HL-60/S4 treated with retinoic acid at 250 ng/mL for 4 days and 3 days (cell line): ENCODE measurements at regions not wholly inside any gene's neighbourhood (a gene's known extent, or its start where the extent isn't known, plus 50 kb on each side); places are given as distances from the start of the nearest gene placed in this dataset.
"Not testable (repeated sequence)": the region's sequence is repeated elsewhere in the genome, so short reads cannot be mapped to it uniquely, and the experiment has no call there.

Experiments used
- in situ Hi-C: fragments of 300-500 bp; cut with MboI; formaldehyde crosslinking; loops from 2 replicates; pipeline ENCODE4 v1.7.0; 2022; ENCODE audit warnings: low sequenced_read_pairs

DNA sequence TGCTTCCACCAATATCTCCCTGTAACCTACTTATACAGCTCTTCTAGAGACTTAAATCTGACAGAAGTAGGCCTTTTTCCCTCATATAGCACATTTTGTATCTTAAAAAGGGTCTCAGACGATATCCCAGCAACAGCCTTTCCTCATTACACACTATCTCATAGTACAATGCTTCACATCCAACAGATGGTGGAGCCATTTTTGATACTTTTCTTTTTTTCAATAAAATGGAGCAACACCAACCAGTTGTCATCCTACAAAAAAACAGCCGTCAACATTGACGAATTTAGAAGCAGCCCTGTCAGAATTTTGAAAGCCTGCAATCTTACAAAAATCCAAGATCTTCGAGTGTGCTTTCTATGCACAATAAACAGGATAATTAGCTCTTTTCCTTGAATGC lies 145.9 kb upstream of the NEBL start:
- in situ Hi-C loops: no loop called here

DNA sequence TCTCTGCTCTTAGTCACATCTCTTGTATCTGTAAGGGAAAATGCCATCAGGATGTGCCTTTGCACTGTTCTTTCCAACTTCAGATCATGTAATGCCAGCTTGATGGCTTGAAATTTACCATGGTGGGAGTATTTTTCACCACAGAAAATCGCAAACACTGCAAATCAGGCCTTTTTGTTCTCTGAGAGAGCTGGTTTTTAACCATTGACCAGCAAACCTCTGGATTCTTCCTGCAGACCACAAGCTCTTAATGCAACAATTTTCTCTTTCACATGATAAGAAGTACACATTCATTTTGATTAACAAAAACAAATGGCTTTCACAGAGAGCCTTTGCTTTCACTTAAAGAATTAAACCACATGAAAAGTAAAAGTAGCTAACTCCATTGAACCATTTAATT lies 145.4 kb upstream of the NEBL start:
- in situ Hi-C loops: no loop called here

DNA sequence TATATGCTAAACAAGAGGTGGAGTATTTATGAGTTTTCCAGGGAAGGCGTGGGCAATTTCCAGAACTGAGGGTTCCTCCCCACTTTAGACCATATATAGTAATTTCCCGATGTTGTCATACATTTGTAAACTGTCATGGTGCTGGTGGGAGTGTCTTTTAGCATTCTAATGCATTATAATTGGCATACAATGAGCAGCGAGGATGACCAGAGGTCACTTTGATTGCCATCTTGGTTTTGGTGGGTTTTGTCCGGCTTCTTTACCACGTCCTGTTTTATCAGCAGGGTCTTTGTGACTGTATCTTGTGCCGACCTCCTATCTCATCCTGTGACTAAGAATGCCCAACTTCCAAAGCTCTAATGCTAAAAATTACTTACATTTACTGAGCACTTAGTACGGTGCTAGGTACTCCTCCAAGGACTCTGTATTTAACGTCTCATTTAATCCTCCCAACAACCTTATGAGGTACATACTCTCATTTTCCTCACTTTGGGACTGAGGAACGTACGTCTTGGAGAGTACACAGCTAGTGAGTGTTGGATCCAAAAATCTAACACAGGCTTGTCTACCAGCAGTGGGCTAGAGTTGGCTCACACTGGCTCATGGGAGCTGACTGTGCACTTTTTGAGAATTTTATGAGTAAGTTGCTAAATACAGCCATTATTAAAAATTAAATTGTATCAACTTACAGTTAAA lies 144.8 kb upstream of the NEBL start:
- in situ Hi-C loops: no loop called here

DNA sequence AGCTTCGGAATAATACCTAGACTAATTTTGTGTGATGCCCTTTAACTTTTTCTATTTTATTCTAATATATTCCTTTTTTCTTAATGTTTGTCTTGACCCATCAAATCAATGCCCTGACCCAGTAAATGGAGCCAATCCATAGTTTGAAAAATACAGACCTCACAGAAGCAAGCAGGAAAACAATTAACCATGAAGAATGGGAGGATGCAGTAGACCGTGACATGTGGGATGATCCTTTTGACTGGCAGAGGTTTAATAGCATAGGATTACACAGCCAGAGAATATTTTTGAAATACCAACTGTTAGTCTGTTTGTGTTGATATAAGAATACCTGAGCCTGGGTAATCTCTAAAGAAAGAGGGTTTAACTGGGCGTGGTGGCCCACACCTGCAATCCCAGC lies 142.6 kb upstream of the NEBL start:
- in situ Hi-C loops: no loop called here

DNA sequence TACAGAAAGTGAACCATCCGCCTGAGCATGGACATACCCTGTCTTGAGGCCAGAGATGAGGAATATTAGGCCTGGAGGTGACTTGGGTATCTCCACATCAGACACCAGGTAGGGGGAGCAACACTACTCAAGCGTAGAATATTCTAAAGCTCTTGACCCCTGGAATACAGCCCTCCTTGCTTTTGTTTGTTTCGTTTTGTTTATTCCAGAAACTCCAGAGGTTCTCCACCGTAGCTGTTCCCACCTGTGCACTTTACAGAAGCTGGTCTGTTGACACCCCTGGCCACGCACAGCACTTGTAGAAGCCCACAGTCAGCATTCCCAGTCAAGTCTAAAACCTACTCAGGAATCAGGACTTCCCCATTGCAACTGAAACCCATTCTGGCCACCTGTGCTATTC lies 139.6 kb upstream of the NEBL start:
- in situ Hi-C loops: no loop called here

DNA sequence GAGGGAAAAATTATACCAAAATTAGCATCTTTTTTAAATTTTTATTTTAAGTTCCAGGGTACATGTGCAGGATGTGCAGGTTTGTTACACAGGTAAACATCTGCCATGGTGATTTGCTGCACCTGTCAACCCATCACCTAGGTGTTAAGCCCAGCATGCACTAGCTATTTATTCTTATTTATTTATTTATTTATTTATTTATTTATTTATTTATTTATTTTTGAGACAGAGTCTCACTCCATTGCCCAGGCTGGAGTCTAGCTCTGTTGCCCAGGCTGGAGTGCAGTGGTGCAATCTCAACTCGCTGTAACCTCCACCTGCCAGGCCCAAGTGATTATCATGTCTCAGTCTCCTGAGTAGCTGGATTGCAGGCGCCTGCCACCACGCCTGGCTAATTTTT lies 137.7 kb upstream of the NEBL start:
- in situ Hi-C loops: not testable (repeated sequence)

DNA sequence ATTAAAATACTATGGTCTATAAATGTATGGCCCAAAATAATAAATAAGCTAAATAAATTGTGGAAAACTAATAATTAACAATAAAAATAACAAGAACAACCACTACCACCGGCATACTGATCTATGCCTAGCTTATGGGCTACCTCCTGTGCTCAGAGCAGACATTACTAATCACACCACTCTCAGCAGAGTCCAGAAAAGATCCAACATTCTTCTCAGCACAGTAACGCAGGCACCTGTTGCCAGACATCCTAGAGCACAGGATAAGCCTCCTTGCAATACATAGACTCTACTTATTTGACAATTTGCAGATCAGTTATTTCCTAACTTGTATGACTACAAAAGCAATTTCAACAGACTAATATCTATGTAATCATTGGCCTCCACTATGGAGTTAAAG lies 137.1 kb upstream of the NEBL start:
- in situ Hi-C loops: no loop called here

DNA sequence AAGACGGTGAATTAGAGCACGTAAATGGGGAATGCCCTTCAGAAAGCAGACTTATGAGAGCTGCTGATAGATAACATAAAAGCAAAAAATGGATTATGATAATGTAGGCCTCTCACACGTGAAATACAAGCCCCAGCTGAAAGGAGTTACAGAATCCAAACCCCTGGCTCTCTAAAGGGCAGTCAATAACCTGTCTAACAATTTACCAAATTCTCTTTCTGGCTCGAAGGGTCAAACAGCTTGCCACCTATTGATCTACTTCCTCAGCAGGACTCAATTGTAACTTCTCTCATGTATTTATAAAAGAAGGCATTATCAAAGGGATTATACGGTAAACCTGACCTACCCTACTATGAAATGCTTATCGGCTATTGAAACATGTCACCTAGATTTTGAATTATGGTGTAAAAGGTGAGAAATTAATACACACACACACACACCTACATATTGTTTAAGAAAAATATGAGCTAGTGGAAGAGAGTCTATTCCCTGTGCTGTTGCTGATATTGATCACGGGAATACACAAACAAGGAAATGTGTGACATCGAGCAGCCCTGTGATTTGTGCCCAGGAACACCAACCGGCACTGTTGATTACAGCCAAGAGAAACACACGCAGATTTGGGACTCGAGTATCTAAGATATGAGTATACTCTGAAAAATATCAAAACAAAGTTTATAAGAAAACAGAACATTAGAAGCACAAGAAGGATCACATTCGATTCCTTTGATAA lies 135.6 kb upstream of the NEBL start:
- in situ Hi-C loops: no loop called here

DNA sequence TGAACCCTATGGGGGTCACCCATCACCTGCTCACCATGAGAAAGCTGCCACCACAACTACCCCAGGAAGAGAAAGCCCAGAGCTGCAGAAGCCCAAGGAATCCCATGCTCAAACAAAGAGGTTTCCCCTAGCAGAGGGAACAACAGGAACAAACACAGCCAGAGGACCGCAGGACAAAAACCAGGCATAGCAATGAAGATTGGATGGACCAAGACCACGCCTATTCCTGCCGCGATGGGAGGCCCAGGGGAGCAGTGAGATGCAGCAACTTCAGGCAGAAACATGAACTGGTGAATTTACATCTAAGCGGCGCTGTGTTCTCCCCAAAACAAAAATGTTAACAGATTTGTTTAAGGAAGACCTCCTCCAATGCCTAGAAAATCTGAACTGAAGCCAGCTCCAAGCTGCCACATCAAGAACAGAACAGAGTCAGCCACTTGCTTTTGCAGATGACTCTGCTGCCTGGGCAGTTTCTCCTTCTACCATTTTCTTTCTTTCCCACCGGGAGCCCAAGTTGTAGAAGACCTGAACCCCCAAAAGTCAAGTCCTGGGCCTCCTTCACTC lies 134.2 kb upstream of the NEBL start:
- in situ Hi-C loops: no loop called here

DNA sequence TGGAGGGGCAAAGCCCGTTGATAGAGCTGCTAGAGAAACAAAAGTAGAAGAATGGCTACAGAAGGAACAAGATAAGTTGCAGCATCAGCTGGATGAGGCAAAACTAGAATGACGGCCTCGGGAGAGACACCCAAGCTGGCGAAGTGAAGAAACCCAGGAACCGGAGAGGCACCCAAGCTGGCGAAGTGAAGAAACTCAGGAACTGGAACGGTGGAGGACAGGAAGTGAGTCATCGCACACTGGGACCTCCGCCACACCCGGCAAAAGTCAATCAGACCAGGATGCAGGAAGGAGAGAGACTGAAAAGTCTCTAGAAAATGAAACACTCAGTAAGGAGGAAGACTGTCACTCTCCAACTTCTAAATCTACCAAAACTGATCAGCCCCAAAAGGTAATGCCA lies 133.0 kb upstream of the NEBL start:
- in situ Hi-C loops: no loop called here

DNA sequence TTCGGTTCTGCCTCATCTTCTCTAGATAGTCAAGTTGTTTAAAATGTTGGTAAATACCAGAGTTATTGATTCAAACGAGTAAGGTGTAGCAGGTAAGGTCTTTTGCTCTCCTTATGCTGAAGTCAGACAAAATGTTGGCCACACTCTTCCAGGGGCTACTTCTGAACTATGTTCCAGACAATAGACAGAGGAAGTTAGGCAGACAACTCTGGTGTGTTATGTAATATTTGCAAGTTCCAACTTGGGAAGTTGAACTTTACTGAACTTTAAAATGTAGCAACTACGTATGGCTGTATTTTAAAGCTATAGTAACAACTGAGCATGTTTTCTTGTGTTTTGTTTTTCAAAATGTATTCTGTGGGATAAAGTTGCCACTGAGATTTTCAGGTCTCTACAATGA lies 125.7 kb upstream of the NEBL start:
- in situ Hi-C loops: no loop called here

DNA sequence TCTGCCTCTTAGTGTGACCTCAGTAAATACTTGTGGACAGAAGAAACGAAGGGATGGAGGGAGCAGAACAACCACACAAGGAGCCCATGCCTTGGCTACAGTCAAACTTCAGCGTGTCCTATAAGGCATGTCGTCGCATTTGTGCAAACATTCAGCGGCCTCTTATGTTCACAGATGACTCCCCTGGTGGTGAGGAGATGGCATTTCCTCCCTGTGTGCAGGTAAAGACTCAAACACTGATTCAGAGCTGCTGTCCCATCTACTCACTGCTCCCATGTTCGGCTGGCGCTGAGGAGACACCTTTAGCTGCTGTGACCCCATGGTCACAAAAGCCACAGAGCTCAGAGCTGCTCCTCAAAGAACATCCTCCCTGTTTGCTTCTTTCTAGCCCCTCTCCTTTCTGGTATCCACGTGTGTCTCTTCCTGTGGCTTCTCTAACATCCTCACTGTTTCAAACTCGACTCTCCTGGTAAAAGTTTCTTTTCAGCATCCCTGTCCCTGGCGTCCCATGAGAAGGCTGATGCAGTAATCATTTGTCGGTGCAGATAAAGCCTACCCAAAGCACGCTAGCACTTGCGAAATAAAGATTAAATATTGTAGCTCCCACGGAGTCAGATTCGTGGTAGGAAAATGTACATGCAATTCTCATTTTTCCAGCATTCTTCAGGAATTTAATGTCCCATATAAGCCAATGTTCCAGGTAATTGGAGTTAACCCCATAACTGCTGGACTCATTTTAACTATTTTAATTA lies 124.9 kb upstream of the NEBL start:
- in situ Hi-C loops: no loop called here

DNA sequence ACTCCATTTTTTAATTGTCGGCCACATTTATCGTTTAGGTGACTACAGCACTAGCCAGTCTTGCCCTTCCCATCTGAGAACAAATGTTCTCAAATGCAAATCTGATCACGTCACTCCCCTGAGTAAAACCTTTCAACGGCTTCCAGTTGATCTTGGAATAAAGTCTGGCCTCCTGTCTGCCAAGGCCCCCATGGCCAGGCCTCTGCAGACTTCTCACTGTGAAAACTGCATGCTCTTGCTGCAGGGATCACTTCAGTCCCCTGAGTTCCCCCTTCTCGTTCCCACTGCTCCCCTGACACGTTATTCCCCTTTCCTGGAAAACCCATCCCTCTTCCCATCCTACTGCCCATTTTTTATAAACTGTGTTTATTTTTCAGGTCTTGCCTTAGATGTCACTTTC lies 124.1 kb upstream of the NEBL start:
- in situ Hi-C loops: no loop called here

DNA sequence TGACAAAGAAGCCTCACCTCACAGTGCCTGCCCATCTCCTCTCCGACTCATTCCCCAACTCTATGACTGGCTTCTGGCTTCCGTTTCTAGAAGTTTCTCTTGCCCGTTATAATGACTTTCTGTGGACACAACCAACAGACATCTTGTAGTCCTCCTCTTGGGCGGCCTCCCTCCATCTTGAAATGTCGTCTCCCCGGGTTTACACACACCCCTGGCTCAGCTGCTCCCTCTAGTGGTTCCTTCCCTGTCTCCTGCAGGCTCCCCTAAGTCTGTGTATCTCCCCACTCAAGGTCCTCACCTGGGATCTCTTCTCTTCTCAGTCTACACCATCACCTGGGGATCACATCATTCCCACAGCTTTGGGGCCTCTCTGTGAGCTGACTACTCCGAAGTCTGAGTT lies 123.4 kb upstream of the NEBL start:
- in situ Hi-C loops: no loop called here

DNA sequence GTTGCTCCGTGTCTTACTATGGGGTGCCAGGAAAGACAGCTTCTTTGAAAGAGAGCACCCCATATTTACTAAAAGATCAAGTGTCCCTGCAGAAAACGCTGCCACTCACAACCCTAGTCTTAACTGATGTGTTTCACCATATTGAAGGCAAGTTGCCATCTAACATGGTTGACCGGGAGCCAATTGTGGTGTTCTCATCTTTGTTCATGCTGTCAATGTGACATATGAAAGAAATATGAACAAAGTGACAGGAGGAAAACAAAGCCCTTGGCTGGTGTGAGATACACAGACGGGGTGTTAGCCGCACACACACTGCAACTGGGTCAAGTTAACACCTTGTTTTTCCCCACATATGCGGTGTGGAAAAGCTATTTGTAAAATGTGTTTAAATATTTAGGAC lies 122.3 kb upstream of the NEBL start:
- in situ Hi-C loops: no loop called here

DNA sequence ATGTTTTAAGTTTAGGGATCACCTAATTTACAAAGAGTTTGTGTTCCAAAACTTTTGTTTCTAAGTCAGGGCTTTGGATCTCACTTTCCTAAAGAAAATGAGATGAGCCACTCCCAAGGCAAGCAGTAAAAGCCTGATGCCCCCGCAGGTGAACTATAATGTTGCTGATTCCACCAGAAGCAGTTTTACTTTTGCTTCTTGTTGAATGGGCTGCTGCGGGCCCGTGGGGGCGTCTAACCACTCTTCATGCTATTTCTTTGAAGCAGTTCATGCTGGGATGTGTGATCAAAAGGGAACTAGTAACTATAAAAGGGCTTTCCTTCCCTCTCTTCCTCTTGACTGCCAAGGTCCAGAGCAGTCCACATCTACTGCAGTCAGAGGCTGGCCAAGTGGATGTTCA lies 118.7 kb upstream of the NEBL start:
- in situ Hi-C loops: no loop called here

DNA sequence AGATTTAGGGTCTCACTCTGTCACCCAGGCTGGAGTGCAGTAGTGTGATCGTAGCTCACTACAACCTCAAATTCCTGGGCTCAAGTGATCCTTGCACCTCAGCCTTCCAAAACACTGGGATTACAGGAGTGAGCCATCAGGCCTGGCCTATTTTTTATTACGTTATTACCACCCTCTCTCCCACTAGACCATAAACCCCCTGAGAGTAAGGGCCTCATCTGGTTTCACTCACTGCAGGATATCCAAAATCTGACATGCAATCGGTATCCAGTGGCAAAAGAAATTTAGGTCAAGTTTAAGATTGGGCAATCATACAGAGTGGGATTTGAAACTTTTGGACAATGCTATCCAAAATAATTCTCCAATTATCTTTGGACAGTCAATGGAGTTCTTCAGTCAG lies 117.0 kb upstream of the NEBL start:
- in situ Hi-C loops: no loop called here

DNA sequence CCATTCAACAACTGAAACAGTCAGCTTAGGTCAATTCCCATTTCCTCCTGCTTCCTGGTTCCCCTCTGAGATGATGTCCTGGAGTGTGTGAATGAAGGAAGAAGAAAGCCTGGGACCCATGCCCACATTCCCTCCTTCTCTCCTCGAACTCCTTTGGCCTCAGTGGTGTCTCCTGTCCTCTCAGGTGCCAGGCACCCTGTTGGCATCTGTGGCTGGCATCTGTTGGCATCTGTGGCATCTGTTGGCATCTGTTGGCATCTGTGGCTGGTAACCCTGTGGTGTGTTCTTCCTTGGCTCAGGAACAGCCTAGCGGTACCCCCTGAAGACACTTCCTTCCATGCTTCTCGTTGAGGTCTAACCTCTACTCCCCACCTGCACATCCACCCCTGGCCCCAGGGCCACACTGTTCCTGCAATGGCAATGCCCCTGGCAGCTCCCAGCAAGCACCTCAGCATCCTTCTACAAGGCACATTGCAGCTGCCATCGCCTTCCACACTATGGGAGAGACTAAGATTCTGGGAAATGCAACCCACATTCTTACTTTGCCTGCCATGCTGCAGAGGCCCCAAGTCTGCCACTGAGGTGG lies 114.4 kb upstream of the NEBL start:
- in situ Hi-C loops: no loop called here

DNA sequence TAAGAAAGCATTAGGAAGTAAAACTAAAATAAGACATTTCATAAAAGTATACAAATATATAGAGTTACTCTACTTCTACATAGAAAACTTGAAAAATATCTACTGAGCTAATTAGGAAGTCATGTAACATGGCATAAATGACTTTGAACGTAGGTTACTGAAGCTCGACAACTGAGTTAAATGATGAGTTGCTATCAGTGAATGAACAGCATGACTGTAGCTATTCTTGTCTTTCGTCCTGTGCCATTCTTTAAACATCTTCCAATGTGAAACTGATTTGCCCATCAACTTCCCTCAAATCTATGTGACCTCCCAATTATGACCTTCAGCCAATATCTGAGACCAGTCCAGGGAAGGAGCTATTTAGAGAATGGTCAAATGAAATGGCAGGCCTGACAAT lies 113.5 kb upstream of the NEBL start:
- in situ Hi-C loops: no loop called here

DNA sequence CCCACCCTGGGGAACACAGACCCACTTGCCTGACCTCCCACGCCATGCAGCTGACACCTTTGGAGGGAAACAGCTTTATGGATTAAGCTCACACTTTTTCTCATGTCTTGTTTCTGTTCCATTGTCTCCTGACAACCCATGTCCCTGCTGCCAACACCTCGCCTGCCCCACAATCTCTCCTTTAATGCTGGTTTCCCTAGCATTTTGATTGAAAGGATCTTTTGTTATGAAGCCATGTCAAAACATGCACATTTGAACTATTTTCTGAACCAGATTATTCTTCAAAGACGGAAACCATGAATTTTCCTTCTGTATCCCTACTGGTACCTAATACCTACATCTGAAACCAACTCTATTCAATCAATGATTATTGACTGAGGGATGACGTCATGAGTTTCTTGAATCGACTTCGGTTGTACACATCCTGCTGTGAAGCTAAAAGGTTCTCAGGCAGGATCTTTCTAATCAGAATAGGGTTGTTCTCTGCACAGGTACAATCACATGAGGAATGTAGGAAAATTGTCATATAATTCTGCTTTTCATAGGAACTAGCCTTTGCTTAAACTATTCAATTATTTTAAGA lies 106.2 kb upstream of the NEBL start:
- in situ Hi-C loops: no loop called here
